GM12878 (cell line): ENCODE measurements at regions not wholly inside any gene's neighbourhood (a gene's known extent, or its start where the extent isn't known, plus 50 kb on each side); places are given as distances from the start of the nearest gene placed in this dataset.

Experiments used
- ATAC-seq: fragments of 200-7000 bp; cut with Tn5 transposase; 3 replicates; pipeline ENCODE4 v1.9.1; 2020; ENCODE audit warnings: mild to moderate bottlenecking, moderate library complexity
- BruUV-seq: library from RNA; stranded (reverse); fragments of 400-500 nt; replicated peaks from 2 replicates; lab custom pipeline; 2021; lab: Mats Ljungman, UMichigan
- CTCF ChIA-PET: fragments of 300-600 bp; sonication (Branson Sonifier 250); formaldehyde crosslinking; extraction: SDS; loops from one replicate; lab custom pipeline; 2021; ENCODE audit warnings: inconsistent platforms; lab: Yijun Ruan, JAX
- POLR2A ChIA-PET: fragments of 350-600 bp; formaldehyde crosslinking; extraction: SDS; loops from one replicate; lab custom pipeline; 2021; ENCODE audit warnings: inconsistent platforms; lab: Charles Lee
- RAD21 ChIA-PET: fragments of 300-600 bp; sonication (Branson Sonifier 250); formaldehyde crosslinking; loops from one replicate; lab custom pipeline; 2023; ENCODE audit warnings: antibody characterized with exemption; ENCODE audit not compliant: unreplicated experiment; lab: Charles Lee
- SMC1A ChIA-PET: fragments of 300-600 bp; sonication (Branson Sonifier 250); formaldehyde crosslinking; loops from one replicate; lab custom pipeline; 2023; ENCODE audit not compliant: unreplicated experiment, uncharacterized antibody; lab: Charles Lee
- DNase-seq: peaks from one replicate; pipeline ENCODE4 v3.0.0-alpha.2; 2011; ENCODE audit warnings: low read depth, low spot score
- FAIRE-seq: peaks from 3 replicates; lab custom pipeline; 2011; peaks lifted over from hg19 to GRCh38; lab: Jason Lieb, UNC
- H2AFZ ChIP-seq: 2 replicates; pipeline ENCODE4 v1.6.0; 2011; ENCODE audit warnings: low read depth, low read length, control low read depth; ENCODE audit not compliant: control insufficient read depth
- H3K27ac ChIP-seq: 2 replicates; pipeline ENCODE4 v1.5.1; 2011; ENCODE audit warnings: control low read depth; ENCODE audit not compliant: control insufficient read depth, insufficient read depth
- H3K27me3 ChIP-seq, 2 experiments: replicated peaks in 1 of 2; 2 replicates each; pipeline versions ENCODE4 v1.6.0 to v1.6.1; 2011; ENCODE audit warnings: low read length in 1 of 2; ENCODE audit not compliant: control insufficient read depth in 2 of 2, insufficient read depth in 2 of 2
- H3K36me3 ChIP-seq, 2 experiments: 2 replicates each; pipeline ENCODE4 v1.5.1; 2011; ENCODE audit warnings: low read length in 1 of 2; ENCODE audit not compliant: control insufficient read depth in 2 of 2, insufficient read depth in 2 of 2
- H3K4me1 ChIP-seq: 2 replicates; pipeline ENCODE4 v1.6.1; 2011; ENCODE audit warnings: mild to moderate bottlenecking, low read length, moderate library complexity, mixed read lengths; ENCODE audit not compliant: control insufficient read depth, insufficient read depth
- H3K4me2 ChIP-seq: 2 replicates; pipeline ENCODE4 v1.6.0; 2011; ENCODE audit warnings: control low read depth; ENCODE audit not compliant: control insufficient read depth, insufficient read depth
- H3K4me3 ChIP-seq: fragments of 200-600 bp; sonication (generic); 2 replicates; pipeline ENCODE4 v1.5.1; 2016
- H3K79me2 ChIP-seq: 2 replicates; pipeline ENCODE4 v1.6.0; 2011; ENCODE audit warnings: low read length; ENCODE audit not compliant: control insufficient read depth, insufficient read depth
- H3K9ac ChIP-seq: 2 replicates; pipeline ENCODE4 v1.8.0; 2011; ENCODE audit warnings: low read length, control low read depth, mixed read lengths; ENCODE audit not compliant: control insufficient read depth, insufficient read depth
- H3K9me3 ChIP-seq: replicated peaks from 3 replicates; pipeline ENCODE4 v1.5.1; 2011; ENCODE audit warnings: mild to moderate bottlenecking, low read length; ENCODE audit not compliant: control insufficient read depth, insufficient read depth
- H4K20me1 ChIP-seq: 2 replicates; pipeline ENCODE4 v1.6.0; 2011; ENCODE audit not compliant: control insufficient read depth, insufficient read depth
- BCL11A ChIP-seq: IDR thresholded peaks from 2 replicates; pipeline ENCODE4 v1.6.1; 2011; ENCODE audit warnings: low read depth, low read length
- ETV6 ChIP-seq, 2 experiments: fragments of 450-650 bp in 1 of 2; IDR thresholded peaks in 1 of 2; conservative IDR thresholded peaks in 1 of 2; 2 replicates each; pipeline ENCODE4 v1.6.1; 2014; ENCODE audit warnings: antibody characterized with exemption in 1 of 2, borderline replicate concordance in 1 of 2, low read depth in 1 of 2, mild to moderate bottlenecking in 1 of 2, moderate library complexity in 1 of 2
- HDAC2 ChIP-seq: fragments of 200-600 bp; sonication (generic); IDR thresholded peaks from 2 replicates; pipeline ENCODE4 v1.6.1; 2017
- KLF5 ChIP-seq: fragments of 450-650 bp; IDR thresholded peaks from 2 replicates; pipeline ENCODE4 v1.6.1; 2014; ENCODE audit warnings: mild to moderate bottlenecking; ENCODE audit not compliant: partially characterized antibody
- MTA2 ChIP-seq: fragments of 450-650 bp; IDR thresholded peaks from 2 replicates; pipeline ENCODE4 v1.6.1; 2016; ENCODE audit warnings: low read depth, mild to moderate bottlenecking, moderate library complexity
- NBN ChIP-seq: fragments of 450-650 bp; IDR thresholded peaks from 2 replicates; pipeline ENCODE4 v1.6.1; 2016
- NR2F1 ChIP-seq: fragments of 450-650 bp; conservative IDR thresholded peaks from 2 replicates; pipeline ENCODE4 v1.6.1; 2017; ENCODE audit warnings: mild to moderate bottlenecking
- POU2F2 ChIP-seq: IDR thresholded peaks from 3 replicates; pipeline ENCODE4 v1.6.1; 2011; ENCODE audit warnings: low read depth, mild to moderate bottlenecking, low read length, borderline replicate concordance
- RAD51 ChIP-seq: fragments of 450-650 bp; IDR thresholded peaks from 2 replicates; pipeline ENCODE4 v1.6.1; 2016; ENCODE audit warnings: moderate library complexity, mild to moderate bottlenecking, inconsistent platforms
- RBBP5 ChIP-seq: fragments of 200-600 bp; sonication (generic); conservative IDR thresholded peaks from 2 replicates; pipeline ENCODE4 v1.6.1; 2016
- SIX5 ChIP-seq: IDR thresholded peaks from 2 replicates; pipeline ENCODE4 v1.6.1; 2011; ENCODE audit warnings: mild to moderate bottlenecking, low read depth, low read length, moderate library complexity; ENCODE audit not compliant: severe bottlenecking
- WGBS: methylation state at CpG from one replicate; pipeline ENCODE4 v1.1.6; 2016; ENCODE audit warnings: low lambda C conversion rate; ENCODE audit not compliant: insufficient replicate concordance, insufficient coverage; ENCODE audit errors: missing lambda C conversion rate; 5-methylcytosine and 5-hydroxymethylcytosine counted together
- in situ Hi-C: fragments of 300-500 bp; cut with MboI; formaldehyde crosslinking; loops from 9 replicates; pipeline ENCODE4 v1.14.3; 2018; ENCODE audit warnings: mixed read lengths
- intact Hi-C: fragments of 100-400 bp; cut with micrococcal nuclease; formaldehyde crosslinking; loops from one replicate; pipeline ENCODE4 v1.14.2; 2022; ENCODE audit not compliant: unreplicated experiment
- TF ChIP-seq, protein P1 (sequence below): IDR thresholded peaks from 2 replicates; pipeline ENCODE4 v1.6.1; 2011; ENCODE audit warnings: borderline replicate concordance, low read depth, mild to moderate bottlenecking, moderate library complexity, mixed read lengths, low read length; ENCODE audit not compliant: insufficient read depth; ENCODE audit errors: extremely low read length
- TF ChIP-seq, protein P2 (sequence below): IDR thresholded peaks from 2 replicates; pipeline ENCODE4 v1.6.1; 2012; ENCODE audit warnings: low read depth, low read length, improper control_type of control experiment
- TF ChIP-seq, protein P3 (sequence below): fragments of 450-650 bp; IDR thresholded peaks from 2 replicates; pipeline ENCODE4 v1.6.1; 2017; ENCODE audit warnings: antibody characterized with exemption, mild to moderate bottlenecking, moderate library complexity

DNA sequence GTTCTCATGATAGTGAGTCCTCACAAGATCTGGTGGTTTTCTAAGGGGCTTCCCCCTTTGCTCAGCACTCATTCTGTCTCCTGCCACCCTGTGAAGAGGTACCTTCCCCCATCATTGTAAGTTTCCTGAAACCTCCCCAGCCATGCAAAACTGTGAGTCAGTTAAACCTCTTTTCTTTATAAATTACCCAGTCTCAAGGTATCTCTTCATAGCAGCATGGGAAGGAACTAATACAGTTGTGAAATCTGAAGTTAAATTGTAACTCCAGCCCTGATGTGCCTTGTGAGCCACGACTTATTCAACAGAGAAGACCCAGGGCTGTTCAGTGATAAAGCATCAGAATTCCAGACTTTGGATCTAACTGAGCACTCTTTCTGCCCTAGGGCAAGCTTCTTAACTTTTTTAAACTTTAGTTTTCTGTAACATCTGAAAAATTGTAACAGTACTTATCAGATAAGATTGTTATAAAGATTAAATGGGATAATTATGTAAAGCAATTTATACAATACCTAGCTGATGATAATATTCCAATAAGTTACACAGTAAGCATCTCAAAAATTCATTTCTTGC is 220.0 kb downstream of the TRPC6 start:
- Histone ChIP-seq H3K27ac (no peak overlapping the region), H2AFZ (no peak overlapping the region), H4K20me1 (no peaks in the 10 kb centered on the region), H3K9me3 (no peaks in the 10 kb centered on the region)
- CTCF ChIA-PET = no interaction called here
- in situ Hi-C loops = no loop called here
- TF ChIP-seq BCL11A = no peak
- TF ChIP-seq RBBP5 = no peak
- TF ChIP-seq RAD51 = no peak
- TF ChIP-seq, protein P1, sequence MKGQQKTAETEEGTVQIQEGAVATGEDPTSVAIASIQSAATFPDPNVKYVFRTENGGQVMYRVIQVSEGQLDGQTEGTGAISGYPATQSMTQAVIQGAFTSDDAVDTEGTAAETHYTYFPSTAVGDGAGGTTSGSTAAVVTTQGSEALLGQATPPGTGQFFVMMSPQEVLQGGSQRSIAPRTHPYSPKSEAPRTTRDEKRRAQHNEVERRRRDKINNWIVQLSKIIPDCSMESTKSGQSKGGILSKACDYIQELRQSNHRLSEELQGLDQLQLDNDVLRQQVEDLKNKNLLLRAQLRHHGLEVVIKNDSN = no peak
- TF ChIP-seq NR2F1 = no peak
- TF ChIP-seq POU2F2 = no peak
- TF ChIP-seq, protein P2, sequence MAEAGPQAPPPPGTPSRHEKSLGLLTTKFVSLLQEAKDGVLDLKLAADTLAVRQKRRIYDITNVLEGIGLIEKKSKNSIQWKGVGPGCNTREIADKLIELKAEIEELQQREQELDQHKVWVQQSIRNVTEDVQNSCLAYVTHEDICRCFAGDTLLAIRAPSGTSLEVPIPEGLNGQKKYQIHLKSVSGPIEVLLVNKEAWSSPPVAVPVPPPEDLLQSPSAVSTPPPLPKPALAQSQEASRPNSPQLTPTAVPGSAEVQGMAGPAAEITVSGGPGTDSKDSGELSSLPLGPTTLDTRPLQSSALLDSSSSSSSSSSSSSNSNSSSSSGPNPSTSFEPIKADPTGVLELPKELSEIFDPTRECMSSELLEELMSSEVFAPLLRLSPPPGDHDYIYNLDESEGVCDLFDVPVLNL = no peak
- TF ChIP-seq, protein P3, sequence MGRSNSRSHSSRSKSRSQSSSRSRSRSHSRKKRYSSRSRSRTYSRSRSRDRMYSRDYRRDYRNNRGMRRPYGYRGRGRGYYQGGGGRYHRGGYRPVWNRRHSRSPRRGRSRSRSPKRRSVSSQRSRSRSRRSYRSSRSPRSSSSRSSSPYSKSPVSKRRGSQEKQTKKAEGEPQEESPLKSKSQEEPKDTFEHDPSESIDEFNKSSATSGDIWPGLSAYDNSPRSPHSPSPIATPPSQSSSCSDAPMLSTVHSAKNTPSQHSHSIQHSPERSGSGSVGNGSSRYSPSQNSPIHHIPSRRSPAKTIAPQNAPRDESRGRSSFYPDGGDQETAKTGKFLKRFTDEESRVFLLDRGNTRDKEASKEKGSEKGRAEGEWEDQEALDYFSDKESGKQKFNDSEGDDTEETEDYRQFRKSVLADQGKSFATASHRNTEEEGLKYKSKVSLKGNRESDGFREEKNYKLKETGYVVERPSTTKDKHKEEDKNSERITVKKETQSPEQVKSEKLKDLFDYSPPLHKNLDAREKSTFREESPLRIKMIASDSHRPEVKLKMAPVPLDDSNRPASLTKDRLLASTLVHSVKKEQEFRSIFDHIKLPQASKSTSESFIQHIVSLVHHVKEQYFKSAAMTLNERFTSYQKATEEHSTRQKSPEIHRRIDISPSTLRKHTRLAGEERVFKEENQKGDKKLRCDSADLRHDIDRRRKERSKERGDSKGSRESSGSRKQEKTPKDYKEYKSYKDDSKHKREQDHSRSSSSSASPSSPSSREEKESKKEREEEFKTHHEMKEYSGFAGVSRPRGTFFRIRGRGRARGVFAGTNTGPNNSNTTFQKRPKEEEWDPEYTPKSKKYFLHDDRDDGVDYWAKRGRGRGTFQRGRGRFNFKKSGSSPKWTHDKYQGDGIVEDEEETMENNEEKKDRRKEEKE = no peak
- no peak for TF ChIP-seq HDAC2
- no peak for TF ChIP-seq ETV6 (conservative IDR thresholded peaks at IDR 0.05 in 1 of 2, IDR thresholded peaks at IDR 0.05 in 1 of 2; ENCODE audit: borderline replicate concordance in 1 of 2, low read depth in 1 of 2)
- TF ChIP-seq MTA2 = no peak
- no peak for TF ChIP-seq SIX5
- TF ChIP-seq KLF5 = no peak
- TF ChIP-seq NBN = no peak
- TF ChIP-seq, all 136 proteins: peak for 0
- Histone ChIP-seq H3K36me3 (no peaks in the 10 kb centered on the region), H3K9ac (no peak overlapping the region), H3K4me2 (no peak overlapping the region), H3K4me1 (no peaks in the 10 kb centered on the region), H3K27me3 (no peaks in the 10 kb centered on the region), H3K79me2 (no peaks in the 10 kb centered on the region), H3K4me3 (no peak overlapping the region)
- ChIA-PET RAD21 (no interaction called here), SMC1A (no interaction called here), POLR2A (no interaction called here)
- BruUV-seq = no TSS peak
- intact Hi-C loops = no loop called here
- FAIRE-seq (no peak), DNase-seq (no peak), ATAC-seq (no peak)
- WGBS = 0% methylated on average over 1 of the region's 1 CpG
